ENCODE measurements at regions not wholly inside any gene's neighbourhood (a gene's known extent, or its start where the extent isn't known, plus 50 kb on each side); places are given as distances from the start of the nearest gene placed in this dataset.
"Not testable (repeated sequence)": the region's sequence is repeated elsewhere in the genome, so short reads cannot be mapped to it uniquely, and the experiment has no call there.

GRCh38 chr10:62585211-62585775 is 211.1 kb downstream of the ZNF365 start:
- DNase-seq (ENCODE audit: low read depth) = no peak

GRCh38 chr10:62587011-62587410 is 212.8 kb downstream of the ZNF365 start:
- peak; percentile 53 for DNase-seq (ENCODE audit: low read depth)

DNA sequence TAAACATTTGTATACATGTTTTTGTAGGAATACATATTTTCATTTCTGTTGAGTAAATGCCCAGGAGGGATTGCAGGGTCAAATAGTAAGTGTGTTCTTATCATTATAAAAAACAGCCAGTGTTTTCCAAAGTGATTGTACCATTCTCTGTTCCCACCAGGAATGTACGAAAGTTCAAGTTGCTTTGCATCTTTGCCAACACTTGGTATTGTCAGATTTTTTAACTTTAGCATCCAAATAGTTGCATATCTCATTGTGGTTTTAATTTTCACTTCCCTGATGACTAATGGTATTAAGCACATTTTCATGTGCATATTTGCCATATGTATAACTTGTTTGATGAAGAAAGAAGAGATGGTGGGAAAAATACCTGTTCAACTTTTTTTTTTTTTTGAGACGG is 213.9 kb downstream of the ZNF365 start:
- no peak for DNase-seq (ENCODE audit: low read depth)

DNA sequence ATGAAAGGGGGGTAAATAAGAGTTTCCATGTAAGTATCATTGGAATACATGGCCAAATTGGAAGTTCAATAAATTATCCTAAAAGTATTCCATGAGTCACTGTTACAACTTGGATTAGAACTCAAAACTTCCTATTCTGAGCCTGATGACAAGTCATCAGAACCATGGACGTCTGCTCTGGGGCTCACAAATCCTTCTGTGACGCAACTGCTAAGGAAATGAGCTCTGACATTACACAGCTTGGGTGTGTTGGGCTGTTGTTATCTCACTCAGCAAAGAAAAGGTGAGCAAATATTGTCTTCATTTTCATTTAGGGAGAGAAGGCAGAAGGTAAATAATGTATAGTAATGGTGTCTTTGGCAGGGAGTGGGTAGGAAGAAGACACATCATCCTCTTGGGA is 214.8 kb upstream of the ADO start:
- DNase-seq (ENCODE audit: low read depth) = no peak

GRCh38 chr10:62590306-62590705 is 214.2 kb upstream of the ADO start:
- DNase-seq (ENCODE audit: low read depth) = no peak

DNA sequence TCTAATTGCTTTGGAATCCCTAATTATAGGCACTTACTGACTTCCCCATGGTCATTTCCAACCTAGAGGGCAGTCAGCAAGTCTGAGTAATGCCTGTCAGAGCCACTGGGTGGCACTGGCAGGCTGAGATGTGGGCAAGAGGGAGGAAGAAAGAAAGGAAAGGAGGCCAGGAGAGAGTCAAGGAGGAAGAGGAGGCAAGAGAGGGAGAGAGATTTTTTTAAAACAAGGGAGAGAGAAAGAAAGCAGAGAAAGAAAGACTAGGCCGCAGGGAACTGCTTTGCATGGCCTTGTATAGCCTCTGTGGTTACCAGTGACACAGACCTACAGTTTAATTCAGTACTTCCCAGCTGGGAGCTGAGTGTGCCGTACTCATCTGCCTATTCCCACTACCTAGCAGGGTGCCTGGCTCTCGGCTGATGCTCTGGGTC is 210.4 kb upstream of the ADO start:
- DNase-seq (ENCODE audit: low read depth) = peak; percentile 59

GRCh38 chr10:62597226-62597625 is 207.3 kb upstream of the ADO start:
- DNase-seq (ENCODE audit: low read depth) = no peak

DNA sequence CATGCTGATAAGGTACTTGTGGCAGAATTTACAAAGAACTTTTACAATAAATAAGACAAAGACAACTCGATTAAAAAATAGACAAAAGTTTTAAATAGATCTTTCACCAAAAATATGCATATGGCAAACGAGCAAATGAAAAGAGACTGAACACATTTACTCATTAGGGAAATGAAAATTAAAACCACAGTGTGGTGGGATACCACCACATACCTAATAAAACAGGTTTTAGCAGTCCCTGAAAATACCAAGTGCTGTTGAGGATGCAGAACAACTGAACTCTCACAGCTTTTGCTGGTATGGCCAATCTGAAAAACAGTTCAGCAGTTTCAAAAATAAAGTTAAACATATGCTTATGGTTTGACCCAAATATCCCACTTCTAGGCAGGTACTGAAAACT is 205.4 kb upstream of the ADO start:
- no peak for DNase-seq (ENCODE audit: low read depth)

DNA sequence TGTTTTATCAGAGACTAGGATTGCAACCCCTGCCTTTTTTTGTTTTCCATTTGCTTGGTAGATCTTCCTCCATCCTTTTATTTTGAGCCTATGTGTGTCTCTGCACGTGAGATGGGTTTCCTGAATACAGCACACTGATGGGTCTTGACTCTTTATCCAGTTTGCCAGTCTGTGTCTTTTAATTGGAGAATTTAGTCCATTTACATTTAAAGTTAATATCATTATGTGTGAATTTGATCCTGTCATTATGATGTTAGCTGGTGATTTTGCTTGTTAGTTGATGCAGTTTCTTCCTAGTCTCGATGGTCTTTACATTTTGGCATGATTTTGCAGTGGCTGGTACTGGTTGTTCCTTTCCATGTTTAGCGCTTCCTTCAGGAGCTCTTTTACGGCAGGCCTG is 198.0 kb upstream of the ADO start:
- not testable (repeated sequence) for DNase-seq (ENCODE audit: low read depth)

- not testable (repeated sequence) for DNase-seq (ENCODE audit: low read depth)
These were observed 196.2 kb upstream of the ADO start for GRCh38 chr10:62608189-62608875.

GRCh38 chr10:62610649-62611229 is 193.8 kb upstream of the ADO start:
- peak; percentile 63 for DNase-seq (ENCODE audit: low read depth)

GRCh38 chr10:62613424-62613823 is 191.1 kb upstream of the ADO start:
- DNase-seq (ENCODE audit: low read depth) = peak; percentile 69

GRCh38 chr10:62613859-62614258 is 190.7 kb upstream of the ADO start:
- DNase-seq (ENCODE audit: low read depth) = no peak

GRCh38 chr10:62614389-62615157 is 189.9 kb upstream of the ADO start:
- peak; percentile 96 for DNase-seq (ENCODE audit: low read depth)

DNA sequence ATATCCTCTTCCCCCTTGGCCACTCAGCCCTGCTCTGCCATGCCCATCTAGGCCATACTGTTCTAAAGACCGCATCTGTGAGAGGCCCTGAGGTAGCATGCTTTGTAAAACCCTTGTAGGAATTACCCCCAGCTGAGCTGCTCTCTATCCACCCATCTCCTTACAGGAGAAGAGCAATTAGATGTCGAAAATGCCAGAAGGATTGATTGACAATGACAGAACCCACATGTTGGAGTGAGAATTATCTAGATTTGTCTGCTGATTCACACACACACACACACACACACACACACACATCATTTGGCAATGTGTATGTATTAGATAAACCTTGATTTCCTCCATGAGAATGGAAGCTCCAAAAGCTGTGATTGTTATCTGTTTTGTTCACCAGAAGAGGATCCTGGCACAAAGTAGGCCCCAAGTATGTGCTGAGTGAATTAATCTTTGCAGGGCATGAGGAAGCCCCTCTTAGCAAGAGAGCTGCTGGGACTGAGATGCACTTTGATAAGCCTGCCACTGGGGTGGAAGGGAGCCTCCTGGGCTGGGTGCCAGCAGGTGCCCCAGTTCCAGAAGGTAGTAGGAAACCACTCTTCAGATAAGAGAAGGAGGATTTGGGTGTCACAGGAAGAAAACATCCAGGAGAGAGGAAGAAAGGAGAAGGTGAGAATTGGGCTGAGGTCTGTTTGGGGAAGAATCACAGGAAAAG is 187.5 kb upstream of the ADO start:
- no peak for DNase-seq (ENCODE audit: low read depth)

- peak; percentile 44 for DNase-seq (ENCODE audit: low read depth)
These were observed 186.9 kb upstream of the ADO start for GRCh38 chr10:62617652-62618051.

- DNase-seq (ENCODE audit: low read depth) = no peak
These were observed 186.5 kb upstream of the ADO start for GRCh38 chr10:62618054-62618453.

- DNase-seq (ENCODE audit: low read depth) = peak; percentile 98
These were observed 185.7 kb upstream of the ADO start for GRCh38 chr10:62618576-62619412.

GRCh38 chr10:62619413-62619738 is 185.1 kb upstream of the ADO start:
- DNase-seq (ENCODE audit: low read depth) = no peak

DNA sequence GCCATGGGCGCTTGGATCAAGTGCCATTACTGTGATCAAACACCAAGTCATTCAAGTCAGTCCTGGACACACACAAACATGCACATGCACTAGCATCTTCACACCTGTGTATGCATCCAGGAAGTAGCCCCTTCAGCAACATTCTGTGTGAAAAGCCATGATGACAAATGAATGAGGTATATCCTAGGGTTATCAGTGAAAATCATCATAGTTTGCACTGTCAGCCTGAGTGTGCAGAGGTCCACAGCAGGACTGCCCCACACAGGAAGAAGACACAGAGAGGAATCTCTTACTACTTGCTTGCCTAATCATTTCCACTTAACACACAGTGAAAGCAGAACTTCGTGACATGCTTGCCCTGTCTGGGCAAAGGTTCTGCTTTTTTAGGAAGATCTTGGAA is 184.0 kb upstream of the ADO start:
- DNase-seq (ENCODE audit: low read depth) = no peak

DNA sequence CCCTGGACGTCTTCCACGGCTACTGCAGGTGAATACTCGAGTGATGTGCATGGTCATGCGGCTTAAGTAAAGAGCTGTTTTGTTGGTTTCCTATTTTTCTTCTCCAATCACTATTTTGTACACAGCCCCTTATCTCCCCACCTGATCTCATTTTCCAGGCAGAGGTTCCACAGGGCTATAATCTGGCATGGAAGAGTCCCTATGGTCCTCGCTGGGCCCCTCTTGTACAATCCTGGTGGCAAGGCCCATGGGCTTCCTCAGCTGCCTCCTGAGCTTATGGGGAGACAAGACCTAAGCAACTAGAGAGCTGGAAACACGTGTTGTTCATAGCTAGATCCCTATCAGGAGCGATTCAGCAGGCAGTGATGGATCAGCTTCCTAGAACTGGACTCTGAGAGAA is 181.3 kb upstream of the ADO start:
- DNase-seq (ENCODE audit: low read depth) = no peak

Data from LHCN-M2 (cell line).